Coronary artery (tissue), 2 donors: ENCODE measurements at regions not wholly inside any gene's neighbourhood (a gene's known extent, or its start where the extent isn't known, plus 50 kb on each side); places are given as distances from the start of the nearest gene placed in this dataset.

Experiments used
- DNase-seq: peaks from one replicate; pipeline ENCODE4 v3.0.0-alpha.2; 2017; ENCODE audit warnings: low spot score
- H3K27ac ChIP-seq, 2 donors: fragments of 200-600 bp; sonication (generic); one replicate each; pipeline ENCODE4 v1.5.1; 2016 to 2019
- H3K4me3 ChIP-seq: fragments of 200-600 bp; sonication (generic); 2 replicates; pipeline ENCODE4 v1.5.1; 2016; ENCODE audit warnings: mild to moderate bottlenecking, moderate library complexity
- TF ChIP-seq, protein P1 (sequence below): fragments of 200-600 bp; sonication (generic); IDR thresholded peaks from one replicate; pipeline ENCODE4 v1.5.1; 2019; ENCODE audit warnings: antibody characterized with exemption

DNA sequence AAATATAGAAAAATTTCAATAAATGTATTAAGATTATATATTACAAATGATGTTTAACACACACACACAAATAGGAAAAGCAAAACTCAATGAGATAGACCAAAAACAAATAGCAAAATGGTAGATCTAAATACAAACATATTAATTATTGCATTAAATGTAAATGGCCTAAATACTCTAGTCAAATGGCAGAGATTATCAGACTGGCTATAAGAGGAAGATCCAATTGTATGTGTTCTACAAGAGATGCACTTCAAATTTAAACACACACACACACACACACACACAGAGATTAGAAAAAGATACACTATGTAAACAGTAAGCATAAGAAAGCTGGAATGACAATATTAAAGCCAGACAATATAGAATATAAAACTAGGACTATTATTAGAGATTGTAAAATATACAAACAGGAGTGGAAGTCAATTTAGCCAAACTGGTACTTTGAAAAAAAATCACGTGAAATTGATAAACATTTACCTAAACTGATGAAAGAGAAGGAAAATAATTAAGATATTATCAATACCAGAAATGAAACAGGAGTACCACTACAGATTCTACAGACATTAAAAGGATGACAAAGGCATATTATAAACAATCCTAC is 150.5 kb downstream of the TBXT start:
- Histone ChIP-seq H3K4me3 (no peak overlapping the region), H3K27ac (no peak overlapping the region)
- TF ChIP-seq, protein P1, sequence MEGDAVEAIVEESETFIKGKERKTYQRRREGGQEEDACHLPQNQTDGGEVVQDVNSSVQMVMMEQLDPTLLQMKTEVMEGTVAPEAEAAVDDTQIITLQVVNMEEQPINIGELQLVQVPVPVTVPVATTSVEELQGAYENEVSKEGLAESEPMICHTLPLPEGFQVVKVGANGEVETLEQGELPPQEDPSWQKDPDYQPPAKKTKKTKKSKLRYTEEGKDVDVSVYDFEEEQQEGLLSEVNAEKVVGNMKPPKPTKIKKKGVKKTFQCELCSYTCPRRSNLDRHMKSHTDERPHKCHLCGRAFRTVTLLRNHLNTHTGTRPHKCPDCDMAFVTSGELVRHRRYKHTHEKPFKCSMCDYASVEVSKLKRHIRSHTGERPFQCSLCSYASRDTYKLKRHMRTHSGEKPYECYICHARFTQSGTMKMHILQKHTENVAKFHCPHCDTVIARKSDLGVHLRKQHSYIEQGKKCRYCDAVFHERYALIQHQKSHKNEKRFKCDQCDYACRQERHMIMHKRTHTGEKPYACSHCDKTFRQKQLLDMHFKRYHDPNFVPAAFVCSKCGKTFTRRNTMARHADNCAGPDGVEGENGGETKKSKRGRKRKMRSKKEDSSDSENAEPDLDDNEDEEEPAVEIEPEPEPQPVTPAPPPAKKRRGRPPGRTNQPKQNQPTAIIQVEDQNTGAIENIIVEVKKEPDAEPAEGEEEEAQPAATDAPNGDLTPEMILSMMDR, result no peak
- DNase-seq, result no peak

DNA sequence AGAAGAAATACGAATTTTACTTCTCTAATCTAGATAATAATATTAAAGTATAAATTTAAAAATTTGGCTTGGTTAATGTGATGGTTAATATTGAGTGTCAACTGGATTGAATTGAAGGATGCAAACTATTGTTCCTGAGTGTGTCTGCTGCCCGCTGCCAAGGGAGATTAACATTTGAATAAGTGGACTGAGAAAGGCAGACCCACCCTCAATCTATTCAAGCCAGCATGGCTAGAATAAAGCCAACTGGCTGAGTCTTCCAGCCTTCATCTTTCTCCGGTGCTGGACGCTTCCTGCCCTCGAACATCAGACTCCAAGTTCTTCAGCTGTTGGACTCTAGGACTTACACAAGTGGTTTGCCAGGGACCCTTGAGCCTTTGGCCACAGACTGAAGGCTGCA is 152.7 kb downstream of the TBXT start:
- no peak overlapping the region for H3K4me3 ChIP-seq
- H3K27ac ChIP-seq, result no peak overlapping the region
- no peak for DNase-seq
- TF ChIP-seq, protein P1, result no peak

DNA sequence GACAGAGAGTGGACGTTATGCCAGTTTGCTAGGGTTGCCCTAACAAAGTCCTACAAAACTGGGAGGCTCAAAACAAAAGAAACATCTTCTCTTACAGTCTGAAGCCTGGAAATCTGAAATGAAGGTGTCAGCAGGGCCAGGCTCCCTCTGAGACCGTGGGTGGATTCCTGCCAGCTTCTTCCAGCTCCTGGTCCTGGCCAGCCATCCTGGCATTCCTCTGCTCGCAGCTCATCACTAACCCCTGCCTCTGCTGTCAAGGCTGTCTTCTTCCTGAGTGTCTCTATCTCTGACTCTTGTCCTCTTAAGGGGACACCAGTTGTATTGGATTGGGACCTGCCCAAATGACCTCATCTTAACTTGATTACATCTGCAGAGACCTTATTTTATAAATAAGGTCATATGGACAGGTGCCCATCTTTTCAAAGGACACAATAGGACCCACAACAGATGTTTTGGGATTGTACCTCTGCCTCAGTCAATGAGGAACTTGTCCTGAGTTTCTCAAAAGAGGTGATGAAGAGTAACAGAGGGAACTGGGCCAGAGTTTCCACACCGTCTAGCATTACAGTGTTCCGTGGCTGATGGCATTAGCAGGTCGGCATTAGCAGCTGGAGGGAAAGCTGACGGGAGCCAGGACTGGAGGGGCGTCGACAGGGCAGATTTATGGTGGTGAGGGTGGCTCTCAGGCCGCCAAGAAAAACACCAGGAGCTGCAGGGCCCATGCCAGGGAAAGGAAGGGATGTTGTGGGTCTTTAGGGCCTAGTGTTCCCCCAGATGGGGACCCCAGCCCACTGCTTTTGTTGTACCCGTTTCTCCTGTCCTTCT is 157.3 kb downstream of the TBXT start:
- Histone ChIP-seq H3K27ac (no peak overlapping the region), H3K4me3 (no peak overlapping the region)
- TF ChIP-seq, protein P1, result no peak
- no peak for DNase-seq

DNA sequence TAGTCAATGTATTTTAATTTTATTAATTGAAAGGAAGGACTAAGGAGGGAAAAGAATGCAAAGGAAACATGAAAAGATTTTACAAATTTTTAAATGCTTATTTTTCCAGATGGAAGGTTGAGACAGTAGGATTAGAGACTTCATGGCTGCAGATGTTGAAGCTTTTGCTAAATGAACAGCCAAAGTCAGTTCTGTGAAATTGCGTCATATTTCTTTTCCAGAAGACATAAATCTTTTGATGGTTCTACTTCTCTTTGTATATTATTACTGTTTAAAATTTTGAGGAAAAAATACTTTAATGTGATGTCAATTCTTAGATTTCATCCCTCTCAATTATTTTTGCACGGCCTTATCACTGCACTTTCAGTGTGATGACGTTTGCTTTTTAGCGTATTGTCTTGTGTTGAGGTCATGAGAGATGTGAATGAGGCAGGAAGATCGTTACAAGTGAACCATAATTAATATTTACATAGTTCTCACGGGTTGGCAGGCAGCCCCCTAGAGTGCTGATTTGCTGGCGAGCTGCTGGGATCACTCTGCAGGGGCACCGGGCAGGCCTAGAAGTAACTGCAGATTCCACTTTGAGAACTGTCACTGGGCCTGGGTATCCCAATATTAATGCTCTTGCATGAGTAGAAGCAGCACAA is 158.1 kb downstream of the TBXT start:
- Histone ChIP-seq H3K27ac (no peak overlapping the region), H3K4me3 (peak overlapping the region; percentile 71)
- no peak for DNase-seq
- TF ChIP-seq, protein P1, result no peak

DNA sequence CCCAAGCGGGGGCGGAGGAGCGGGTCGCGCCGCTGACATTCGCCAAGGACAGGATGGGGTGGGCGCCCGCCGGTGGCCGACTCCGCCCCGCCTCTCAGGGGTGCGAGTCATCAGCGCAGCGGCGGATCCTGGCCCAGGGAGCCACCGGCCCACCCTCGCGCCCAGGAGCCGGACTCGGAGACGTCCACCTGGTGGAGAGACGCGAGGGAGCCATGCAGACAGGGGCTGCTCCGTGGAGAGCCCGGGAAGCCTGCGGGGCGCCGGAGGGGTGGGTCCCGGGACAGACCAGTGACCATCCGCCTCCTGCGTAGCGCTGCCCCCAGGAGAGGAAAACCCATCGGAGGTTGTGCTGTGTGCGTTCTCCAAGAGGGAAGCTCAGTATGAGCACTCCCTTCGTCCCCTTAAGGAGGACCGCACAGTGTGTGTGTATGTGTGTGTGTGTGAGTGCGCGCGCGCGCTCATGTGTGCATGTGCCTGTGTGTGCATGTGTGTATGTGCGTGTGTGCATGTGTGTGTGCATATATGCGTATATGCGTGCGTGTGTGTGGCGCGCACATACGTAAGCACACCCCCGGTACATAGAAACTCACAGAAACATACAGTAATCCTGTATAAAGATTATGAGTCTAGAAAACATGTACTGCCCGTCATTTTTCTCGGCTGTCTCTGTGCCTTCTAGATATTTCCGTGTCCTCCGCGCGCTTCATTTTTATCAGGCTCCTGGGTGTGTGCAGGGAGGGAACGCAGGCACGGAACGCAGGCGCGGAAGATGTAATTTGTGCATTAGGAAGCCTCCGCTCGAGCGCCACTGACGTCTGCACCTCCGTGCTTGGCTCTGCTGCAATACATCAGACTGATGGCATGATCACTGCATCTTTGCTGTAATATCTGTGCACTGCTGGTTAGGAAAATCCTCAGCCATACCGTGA is 158.9 kb downstream of the TBXT start:
- H3K27ac ChIP-seq, result no peak overlapping the region
- TF ChIP-seq, protein P1, result no peak
- H3K4me3 ChIP-seq, result peak overlapping the region; percentile 71
- no peak for DNase-seq

DNA sequence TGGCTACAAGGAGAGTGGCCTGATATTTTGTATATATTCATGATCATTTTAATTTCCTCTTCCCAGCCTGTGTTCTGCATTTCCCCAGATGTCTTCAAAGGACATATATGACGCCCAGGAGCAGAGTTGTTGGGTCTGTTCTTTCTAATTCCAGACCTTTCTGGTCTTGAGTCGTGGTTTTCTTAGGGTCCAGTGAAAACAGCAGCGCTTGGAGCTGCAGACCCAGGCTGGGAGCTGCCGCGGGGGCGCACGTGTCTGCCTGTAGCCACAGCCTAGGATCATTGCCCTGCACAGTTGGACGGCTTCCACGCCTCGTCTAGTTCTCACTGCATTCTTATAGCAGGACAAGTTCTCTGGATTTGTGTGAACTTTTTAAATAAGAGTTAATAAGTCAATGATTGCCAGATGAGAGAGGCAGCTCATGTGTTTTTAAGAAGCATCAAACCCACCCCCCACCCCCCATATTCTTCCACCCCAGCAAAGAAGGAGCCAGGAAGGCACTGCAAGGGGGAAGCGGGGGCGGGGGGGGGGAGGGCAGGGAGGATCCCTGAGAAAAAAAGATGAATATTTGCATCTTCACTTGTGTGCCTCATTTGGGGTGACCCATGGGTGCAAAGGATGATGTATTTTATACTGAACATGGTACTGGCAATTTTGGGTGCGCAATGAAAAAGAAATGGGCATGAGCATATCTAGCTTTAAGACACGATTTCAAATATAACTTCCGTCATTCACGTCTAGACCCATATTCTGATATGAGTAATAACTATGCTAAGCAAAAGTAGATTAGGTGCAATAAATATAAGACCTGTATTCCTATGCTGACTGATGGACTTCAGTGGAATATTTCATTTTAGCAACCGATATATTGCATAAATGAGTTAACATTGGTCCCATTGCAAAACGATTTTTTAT is 160.0 kb downstream of the TBXT start:
- TF ChIP-seq, protein P1, result no peak
- H3K4me3 ChIP-seq, result peak overlapping the region; percentile 71
- no peak for DNase-seq
- no peak overlapping the region for H3K27ac ChIP-seq
